ENCODE measurements at regions not wholly inside any gene's neighbourhood (a gene's known extent, or its start where the extent isn't known, plus 50 kb on each side); places are given as distances from the start of the nearest gene placed in this dataset.

GRCh38 chr10:29026065-29026797 lies 262.6 kb upstream of the LYZL1 start:
- Histone ChIP-seq H3K79me2 (ENCODE audit: control insufficient read depth, insufficient read depth, low read length) (no peaks in the 10 kb centered on the region), H4K20me1 (replicated peaks; ENCODE audit: control insufficient read depth, insufficient read depth, low read length) (no peaks in the 10 kb centered on the region; the same call in 1 of the 2 replicates), H3K27ac (ENCODE audit: extremely low read depth, low read depth, low read length) (no peak overlapping the region), H3K4me1 (replicated peaks in 1 of 2; ENCODE audit: control insufficient read depth in 2 of 2, insufficient read depth in 2 of 2, low read length in 2 of 2) (no peaks in the 10 kb centered on the region), H3K4me3 (no peak overlapping the region), H3K9me1 (ENCODE audit: control insufficient read depth, insufficient read depth, low read length) (no peaks in the 10 kb centered on the region), H3K27me3 (ENCODE audit: control insufficient read depth in 2 of 2, insufficient read depth in 2 of 2, low read length in 2 of 2) (peaks cover 33 to 43% of the 10 kb centered on the region in 2 experiments), H3K36me3 (ENCODE audit: control insufficient read depth, insufficient read depth, low read length) (no peaks in the 10 kb centered on the region), H2AFZ (ENCODE audit: low read depth, low read length) (no peak overlapping the region), H3K9ac (ENCODE audit: insufficient read depth in 1 of 2, low read depth in 2 of 2, low read length in 2 of 2) (no peak overlapping the region), H3K4me2 (ENCODE audit: insufficient read depth, low read length) (no peak overlapping the region), H3K9me3 (replicated peaks; ENCODE audit: control insufficient read depth, insufficient read depth, low read depth, low read length) (no peaks in the 10 kb centered on the region)
- in situ Hi-C loops (cut with MboI) (no loop called here), intact Hi-C loops (cut with micrococcal nuclease) (no loop called here)
- BruUV-seq (replicated peaks): no TSS peak
- 0 out of 6 replicates have a peak, but pooled peaks of 1 of the 3 experiments have one; percentile 8 for TF ChIP-seq CTCF (IDR thresholded peaks at IDR 0.05 in 2 of 3, conservative IDR thresholded peaks at IDR 0.05 in 1 of 3; ENCODE audit: insufficient read depth in 2 of 3, low read depth in 1 of 3, low read length in 3 of 3)
- TF ChIP-seq, protein P1, sequence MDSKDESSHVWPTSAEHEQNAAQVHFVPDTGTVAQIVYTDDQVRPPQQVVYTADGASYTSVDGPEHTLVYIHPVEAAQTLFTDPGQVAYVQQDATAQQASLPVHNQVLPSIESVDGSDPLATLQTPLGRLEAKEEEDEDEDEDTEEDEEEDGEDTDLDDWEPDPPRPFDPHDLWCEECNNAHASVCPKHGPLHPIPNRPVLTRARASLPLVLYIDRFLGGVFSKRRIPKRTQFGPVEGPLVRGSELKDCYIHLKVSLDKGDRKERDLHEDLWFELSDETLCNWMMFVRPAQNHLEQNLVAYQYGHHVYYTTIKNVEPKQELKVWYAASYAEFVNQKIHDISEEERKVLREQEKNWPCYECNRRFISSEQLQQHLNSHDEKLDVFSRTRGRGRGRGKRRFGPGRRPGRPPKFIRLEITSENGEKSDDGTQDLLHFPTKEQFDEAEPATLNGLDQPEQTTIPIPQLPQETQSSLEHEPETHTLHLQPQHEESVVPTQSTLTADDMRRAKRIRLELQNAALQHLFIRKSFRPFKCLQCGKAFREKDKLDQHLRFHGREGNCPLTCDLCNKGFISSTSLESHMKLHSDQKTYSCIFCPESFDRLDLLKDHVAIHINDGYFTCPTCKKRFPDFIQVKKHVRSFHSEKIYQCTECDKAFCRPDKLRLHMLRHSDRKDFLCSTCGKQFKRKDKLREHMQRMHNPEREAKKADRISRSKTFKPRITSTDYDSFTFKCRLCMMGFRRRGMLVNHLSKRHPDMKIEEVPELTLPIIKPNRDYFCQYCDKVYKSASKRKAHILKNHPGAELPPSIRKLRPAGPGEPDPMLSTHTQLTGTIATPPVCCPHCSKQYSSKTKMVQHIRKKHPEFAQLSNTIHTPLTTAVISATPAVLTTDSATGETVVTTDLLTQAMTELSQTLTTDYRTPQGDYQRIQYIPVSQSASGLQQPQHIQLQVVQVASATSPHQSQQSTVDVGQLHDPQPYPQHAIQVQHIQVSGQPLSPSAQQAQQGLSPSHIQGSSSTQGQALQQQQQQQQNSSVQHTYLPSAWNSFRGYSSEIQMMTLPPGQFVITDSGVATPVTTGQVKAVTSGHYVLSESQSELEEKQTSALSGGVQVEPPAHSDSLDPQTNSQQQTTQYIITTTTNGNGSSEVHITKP (IDR thresholded peaks at IDR 0.05; ENCODE audit: partially characterized antibody): no peak
- TF ChIP-seq, protein P2, sequence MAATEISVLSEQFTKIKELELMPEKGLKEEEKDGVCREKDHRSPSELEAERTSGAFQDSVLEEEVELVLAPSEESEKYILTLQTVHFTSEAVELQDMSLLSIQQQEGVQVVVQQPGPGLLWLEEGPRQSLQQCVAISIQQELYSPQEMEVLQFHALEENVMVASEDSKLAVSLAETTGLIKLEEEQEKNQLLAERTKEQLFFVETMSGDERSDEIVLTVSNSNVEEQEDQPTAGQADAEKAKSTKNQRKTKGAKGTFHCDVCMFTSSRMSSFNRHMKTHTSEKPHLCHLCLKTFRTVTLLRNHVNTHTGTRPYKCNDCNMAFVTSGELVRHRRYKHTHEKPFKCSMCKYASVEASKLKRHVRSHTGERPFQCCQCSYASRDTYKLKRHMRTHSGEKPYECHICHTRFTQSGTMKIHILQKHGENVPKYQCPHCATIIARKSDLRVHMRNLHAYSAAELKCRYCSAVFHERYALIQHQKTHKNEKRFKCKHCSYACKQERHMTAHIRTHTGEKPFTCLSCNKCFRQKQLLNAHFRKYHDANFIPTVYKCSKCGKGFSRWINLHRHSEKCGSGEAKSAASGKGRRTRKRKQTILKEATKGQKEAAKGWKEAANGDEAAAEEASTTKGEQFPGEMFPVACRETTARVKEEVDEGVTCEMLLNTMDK (IDR thresholded peaks at IDR 0.05; ENCODE audit: borderline replicate concordance, insufficient read depth, low read depth, low read length, poor library complexity, severe bottlenecking): peak; percentile 21
- TF ChIP-seq ZNF316 (IDR thresholded peaks at IDR 0.05): no peak
- no peak for TF ChIP-seq ZNF274 (IDR thresholded peaks at IDR 0.05; ENCODE audit: borderline replicate concordance, low read depth, low read length)
- TF ChIP-seq NR2C1 (IDR thresholded peaks at IDR 0.05): no peak
- TF ChIP-seq NR2C1 (tag; IDR thresholded peaks at IDR 0.05): no peak
- no peak for TF ChIP-seq RBBP5 (IDR thresholded peaks at IDR 0.05; ENCODE audit: borderline replicate concordance, insufficient read depth, low read length, poor library complexity, severe bottlenecking)
- TF ChIP-seq ZNF184 (CRISPR knock-in tag; IDR thresholded peaks at IDR 0.05): no peak
- CTCF ChIA-PET (ENCODE audit: low intra/inter-chr PET ratio): no interaction called here
- no peak for DNase-seq (ENCODE audit: extremely low read depth in 1 of 4, low spot score in 3 of 4)
- no peak for ATAC-seq
- no peak for FAIRE-seq
- POLR2A ChIA-PET: interaction anchor here (0.6 to 1.0 kb wide), 3 partner anchors 8 to 175 kb away, joined by 3 read pairs; no protein-coding TSS in a partner anchor
- WGBS (ENCODE audit: insufficient coverage, low coverage, missing lambda C conversion rate): 3% methylated on average over 10 of the region's 10 CpGs
